NCI-H146 treated with DMSO at 0.1 percent for 48 hours (cell line): ENCODE measurements at regions not wholly inside any gene's neighbourhood (a gene's known extent, or its start where the extent isn't known, plus 50 kb on each side); places are given as distances from the start of the nearest gene placed in this dataset.

Experiments
- DNase-seq: peaks from one replicate; lab custom pipeline; 2025; ENCODE audit not compliant: unreplicated experiment; lab: John Stamatoyannopoulos, UW

DNA sequence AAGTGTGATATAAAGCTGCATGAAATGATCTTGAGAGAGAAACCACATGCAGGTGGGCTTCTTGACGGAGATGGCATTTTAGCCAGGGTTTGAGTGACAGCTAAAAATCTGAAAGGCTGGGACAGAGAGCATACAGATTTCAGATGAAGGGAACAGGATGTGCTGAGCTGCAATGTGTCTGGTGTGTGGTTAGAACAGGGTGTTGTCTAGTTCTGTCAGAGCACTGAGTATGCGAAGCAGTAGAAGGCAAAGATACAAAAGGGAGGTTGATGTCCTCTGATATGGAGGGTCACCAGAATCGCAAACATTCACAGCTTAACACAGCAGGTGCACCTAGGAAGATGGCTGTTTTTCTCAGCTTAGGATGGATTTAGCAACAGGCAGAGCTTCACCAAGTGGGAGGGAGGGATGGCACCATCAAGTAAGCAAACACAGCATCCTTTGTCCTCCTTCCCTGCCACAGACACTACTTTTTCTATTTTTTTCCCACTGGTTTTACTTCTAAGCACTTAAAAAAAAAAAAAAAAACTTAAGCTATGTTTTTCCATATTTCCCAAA lies 182.5 kb downstream of the TMX3 start:
- DNase-seq = no peak

DNA sequence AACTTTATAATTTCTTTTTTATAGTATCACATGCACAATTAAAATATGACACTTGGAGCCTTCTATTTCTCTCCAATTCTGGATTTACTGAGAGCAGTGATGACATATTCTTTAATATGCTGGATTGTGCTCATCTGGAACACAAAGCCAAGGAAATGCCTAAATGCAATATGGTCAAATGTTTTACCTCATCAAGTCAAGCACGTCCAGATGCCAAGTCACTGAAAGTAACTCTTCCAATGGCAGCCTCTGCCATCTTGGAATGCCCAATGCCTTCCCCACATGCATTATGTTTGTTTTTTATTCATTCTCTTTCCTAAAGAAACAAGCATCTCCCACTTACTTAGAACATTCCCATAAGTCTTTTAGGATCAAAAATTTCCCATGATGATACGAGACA lies 189.8 kb downstream of the TMX3 start:
- DNase-seq = no peak

DNA sequence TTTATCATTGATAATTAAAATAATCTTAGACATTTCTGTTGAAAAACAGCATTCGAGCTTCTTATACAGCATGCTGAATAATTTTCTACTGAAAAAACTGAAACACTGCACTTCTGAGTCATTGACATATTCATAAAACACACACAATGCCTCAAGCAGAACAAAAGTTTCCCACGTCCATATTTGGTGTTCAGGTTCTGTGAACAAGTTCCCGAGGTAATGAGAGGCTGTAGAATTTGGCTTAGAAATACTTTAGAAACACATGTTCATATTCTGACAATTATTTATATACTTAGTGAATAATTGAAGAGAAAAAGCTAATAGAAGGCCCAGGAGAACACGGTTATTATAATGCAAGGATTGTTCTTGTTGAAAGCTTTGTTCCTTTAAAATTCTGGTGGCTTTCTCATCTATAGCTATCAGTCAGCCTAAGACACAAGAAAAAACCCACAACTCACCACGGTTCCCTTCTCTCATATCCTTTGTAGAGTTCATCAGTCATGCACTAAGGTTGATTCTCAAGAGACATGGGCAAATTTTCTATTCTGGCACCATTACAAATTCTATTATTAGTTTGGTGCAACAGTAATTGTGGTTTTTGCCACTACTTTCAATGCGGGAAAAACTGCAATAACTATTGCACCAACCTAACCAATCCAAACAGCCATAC lies 194.4 kb downstream of the TMX3 start:
- no peak for DNase-seq

DNA sequence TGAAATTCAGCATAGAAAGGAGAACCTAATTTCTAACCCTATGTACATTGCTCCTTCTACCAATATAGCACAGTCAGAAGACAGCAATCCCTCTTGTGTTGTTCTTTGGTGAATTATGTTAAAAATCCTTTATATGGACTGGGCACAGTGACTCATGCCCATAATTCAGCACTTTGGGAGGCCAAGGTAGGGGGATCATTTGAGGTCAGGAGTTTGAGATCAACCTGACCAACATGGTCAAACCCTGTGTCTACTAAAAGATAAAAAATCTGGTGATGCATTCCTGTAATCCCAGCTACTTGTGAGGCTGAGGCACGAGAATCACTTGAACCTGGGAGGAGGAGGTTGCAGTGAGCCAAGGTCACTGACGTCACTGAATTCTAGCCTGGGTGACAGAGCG lies 195.6 kb downstream of the TMX3 start:
- DNase-seq = no peak

DNA sequence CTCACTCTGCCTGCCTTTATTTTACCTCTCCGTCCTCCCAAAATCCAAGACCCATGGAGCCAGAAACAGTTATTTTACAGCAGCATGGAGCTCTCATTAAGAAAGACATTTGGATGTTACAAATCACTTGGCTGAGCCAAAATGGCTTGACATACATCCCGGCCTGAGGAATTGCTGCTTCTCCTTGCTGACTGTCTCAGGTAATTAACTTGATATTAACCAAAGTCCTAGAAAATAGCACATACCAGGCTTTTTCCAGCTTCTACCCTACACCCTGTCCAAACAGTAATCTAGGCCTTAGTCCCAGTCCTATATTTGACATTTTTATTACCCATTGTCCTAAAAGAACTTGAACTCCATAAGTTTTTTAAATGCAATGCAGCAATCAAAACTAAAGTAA lies 205.0 kb downstream of the TMX3 start:
- DNase-seq = no peak

DNA sequence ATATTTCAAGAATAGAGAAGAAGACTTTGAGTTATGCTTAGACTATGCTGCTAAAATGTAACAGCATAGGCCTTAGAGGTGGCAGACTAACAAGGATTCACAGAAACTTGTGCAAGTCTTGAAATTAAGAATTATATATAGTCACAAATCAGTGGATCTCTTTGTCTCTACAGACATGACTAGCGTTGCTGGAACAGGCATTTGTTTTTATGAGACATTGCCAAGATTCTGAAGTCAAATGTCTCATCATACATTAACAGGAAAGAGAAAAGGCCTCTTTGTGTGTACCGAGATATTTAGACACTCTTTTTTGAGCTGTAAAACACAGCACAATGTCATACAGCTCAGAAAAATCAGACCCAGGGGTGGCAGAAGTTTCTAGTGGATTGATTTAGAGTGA lies 207.1 kb downstream of the TMX3 start:
- DNase-seq = no peak

DNA sequence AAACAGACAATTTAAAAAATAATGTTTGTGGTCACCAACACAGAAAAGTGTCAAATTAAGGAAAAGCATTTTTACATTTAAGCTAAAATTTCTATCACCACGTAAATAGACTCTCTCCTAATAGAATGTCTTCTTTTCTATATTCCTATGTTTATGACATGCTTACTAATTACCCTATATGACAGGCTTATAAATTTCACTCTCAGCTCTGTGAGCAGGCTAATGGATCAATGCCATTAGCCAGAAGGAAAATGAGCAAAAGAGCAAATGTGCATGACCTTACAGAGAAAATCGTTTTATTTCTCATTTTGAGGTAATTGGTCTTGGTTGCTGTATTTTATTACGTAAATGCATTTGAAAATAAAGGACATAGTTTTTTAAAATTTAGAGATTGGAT lies 209.7 kb downstream of the TMX3 start:
- no peak for DNase-seq

DNA sequence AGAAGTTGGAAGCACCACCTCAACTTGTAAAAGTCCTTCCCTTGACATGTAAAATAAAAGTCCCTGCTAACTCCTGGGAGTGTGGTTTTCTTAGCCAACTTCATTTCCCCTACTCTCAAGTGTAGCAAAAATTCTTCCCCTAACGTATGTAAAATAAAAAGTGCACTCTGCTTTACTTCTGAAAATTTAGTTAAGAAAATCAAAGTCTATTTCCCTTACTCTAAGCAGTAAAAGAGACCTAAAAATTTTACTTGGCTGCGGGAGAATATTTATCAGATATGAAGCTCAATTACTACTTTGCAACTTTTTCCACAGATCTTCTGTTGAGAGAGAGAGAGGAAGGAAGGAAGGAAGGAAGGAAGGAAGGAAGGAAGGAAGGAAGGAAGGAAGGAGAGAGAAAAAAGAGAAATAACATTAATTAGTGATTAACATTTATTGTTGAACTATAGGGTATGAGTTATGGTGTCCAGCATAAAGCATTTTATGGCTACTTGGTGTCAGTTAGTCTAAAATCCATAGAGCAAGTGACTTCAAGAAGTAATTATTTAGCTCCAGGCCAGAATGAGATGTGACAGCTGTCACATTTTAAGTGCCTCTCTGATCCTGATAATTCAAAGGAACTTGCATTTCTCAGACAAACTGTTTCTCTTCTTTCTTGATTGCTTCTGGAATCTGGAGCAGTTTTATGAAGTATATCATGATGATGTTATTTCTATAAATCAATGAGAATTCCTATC lies 210.3 kb downstream of the TMX3 start:
- no peak for DNase-seq

DNA sequence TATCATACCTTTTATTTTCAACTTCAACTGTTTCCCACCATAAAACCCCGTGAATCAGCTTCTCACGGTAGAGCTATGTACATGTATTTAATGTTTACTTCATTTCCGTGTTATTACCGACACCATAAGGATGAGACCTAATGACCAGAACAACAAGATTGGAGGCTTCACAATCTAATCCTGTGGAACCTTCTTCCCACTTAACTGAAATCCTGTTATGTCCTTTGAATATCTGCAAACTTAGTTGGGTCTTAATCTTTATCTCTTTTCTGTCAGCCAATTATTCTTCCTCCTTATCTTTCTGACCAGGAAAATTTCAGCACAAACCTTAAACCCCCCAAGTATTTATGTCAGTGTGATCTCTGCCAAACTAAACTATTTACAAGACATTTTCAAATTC lies 214.4 kb downstream of the TMX3 start:
- no peak for DNase-seq

DNA sequence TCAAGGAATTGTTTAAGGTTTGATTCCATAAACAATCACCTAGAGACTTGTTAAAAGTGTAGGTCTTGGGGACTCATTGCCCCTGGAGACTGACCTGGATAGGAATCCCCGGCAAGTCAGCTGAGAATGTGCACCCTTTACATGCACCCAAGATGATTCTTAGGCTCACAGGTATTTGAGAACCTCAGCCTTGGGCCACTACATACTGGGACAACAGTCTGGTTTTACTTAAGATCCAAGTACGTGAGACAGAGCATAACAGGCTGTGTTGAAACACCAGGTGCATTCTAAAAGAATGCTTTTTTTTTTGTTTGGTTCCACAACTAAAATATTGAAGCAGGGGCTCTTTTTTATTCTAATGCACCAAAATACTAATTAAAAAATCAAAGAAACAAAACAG lies 215.8 kb downstream of the TMX3 start:
- no peak for DNase-seq

DNA sequence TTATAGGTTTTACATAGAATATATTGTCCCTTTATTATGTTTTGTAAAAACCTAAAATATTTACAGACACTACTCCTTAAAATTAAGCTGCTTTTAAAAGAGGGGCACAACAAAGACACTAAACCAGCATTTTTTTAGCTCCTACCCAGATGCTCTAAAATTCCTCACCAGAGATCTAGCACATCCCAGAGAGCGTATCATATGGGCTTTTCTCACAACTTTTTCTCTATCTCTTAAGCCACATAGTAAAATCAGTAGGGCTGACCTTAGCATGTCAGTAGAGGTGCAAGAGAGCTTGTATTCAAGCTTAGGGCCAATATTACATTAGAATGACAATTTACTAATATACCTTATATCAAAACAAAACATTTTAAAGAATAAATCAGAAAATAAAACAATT lies 216.3 kb downstream of the TMX3 start:
- no peak for DNase-seq

DNA sequence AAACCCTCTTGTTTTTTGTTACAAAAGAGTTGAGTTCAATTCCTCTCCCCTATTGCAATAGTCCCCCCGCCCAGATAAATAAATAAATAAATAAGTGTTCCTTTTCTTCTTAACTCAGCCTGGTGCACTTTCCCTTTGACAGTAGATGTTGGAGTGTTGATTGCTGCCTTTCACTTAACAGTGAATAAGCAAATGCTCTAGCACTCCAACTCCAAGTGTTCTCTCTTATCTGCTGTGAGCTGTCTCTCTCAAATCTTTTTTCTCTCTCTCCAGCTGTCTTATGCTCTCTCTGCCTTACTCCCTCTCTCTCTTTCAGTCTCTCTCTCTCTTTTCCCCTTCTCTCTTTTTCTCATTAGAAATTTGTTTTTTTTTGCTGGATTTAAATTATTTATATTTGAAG lies 216.7 kb downstream of the TMX3 start:
- DNase-seq = no peak

DNA sequence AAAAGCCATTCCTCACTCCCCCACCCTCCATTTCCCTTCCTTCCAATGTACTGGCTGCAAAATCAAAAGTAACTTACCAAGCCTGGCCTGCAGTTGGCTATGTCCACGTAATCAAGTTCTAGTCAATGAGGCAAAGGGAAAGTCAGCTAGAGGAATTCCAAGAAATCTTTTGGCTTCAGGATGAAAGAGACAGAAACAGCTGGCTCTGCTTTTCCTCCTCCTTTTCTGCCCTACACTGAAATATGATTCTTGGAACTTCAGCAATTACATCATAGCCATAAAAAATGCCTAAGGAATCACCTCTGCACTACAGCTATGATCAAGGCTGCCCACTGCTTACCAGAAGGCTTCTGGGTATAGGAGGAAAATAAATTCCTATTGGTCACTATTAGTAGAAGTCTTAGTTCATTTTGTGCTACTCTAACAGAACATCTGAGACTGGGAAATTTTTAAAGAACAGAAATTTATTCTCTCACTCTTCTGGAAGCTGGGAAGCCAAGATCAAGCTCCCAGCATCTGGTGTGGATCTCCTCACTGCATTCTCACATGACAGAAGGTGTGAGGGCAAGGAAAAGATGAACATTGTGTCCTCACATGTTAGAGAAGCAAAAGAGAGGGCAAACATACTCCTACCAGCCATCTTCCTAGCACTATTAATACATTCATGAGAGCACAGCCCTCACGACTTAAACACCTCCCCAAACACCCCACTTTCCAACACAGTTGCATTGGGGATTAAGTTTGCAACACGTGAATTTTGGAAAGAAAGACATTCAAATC lies 219.9 kb downstream of the TMX3 start:
- no peak for DNase-seq

DNA sequence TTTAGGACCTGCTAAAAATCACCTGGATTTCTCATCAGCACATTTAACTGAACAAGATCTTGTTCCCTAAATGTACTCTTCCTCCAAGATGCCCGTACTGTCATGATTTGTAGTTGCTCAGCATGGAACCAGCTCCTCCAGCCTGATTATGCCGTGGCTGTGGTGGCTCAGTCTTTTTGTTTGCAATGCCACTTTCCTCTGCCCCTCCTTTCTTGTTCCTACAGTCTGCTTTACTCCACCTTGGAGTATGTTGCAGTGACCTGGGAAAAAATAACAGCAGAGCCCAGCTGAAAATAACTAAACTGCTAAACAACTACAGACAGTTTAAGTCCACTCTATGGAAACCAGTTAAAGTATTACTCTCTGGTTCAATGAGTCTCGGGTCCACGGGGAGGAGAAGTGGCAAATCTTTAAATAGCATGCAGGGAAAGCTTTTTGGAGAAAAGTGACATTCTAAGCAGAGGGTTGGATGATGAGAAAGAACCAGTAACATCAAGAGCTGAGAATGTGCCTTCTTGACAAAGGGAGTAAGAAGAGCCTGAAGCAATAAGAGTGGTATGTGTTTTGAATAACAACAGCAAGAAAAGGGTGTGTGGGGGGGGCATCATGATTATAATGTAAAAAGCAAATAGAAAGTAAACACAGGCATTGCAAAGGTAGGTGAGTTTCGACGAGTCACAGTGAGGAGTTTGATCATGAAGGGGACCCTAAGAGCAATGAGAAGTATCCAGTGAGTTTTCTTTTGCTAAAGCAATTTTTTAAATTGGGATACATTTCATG lies 225.7 kb downstream of the TMX3 start:
- no peak for DNase-seq

DNA sequence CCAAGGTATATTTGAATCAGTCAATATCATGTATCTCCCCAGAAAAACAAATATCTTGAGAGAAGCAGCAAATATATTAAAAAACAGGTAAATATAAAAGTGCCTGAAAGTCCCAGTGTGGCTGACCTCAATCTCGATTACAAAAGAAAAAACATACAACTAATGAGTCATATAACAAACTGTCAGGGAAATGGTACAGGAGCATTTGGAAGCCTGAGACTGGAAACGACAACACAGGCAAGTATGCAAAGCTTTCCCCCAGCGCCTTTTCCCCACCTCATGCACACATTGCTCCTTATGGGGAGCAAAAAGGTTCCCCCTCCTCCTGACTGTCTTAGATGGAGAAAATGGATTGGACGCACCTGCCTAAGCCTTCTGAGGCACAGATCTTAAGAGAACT lies 230.7 kb downstream of the TMX3 start:
- DNase-seq = no peak

DNA sequence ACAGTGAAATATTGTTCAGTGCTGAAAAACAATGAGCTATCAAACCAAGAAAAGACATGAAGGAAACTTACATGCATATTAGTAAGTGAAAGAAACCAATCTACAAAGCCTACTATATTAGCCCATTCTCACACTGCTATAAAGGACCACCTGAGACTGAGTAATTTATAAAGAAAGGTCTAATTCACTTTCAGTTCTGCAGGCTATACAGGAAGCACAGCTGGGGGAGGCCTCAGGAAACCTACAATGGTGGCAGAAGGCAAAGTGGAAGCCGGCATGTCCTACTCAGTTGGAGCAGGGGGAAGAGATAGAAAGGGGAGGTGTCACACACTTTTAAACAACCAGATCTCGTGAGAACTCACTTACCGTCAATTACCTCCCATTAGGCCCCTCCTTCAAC lies 232.1 kb downstream of the TMX3 start:
- no peak for DNase-seq

DNA sequence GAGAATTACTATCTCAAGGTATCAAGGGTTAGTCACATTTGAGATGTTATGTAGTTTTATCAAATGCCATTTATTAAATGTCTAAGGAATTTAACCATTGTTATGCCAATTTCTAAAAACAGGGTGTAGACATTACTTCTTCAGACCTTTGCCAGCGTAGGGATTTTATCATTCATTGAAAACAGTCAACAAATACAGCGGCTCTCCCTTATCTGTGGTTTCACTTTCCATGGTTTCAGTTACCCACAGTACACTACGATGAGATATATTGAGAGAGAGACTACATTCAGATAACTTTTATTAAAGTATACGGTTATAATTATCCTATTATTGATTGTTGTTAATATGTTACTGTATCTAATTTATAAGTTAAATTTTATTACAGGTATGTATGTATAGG lies 234.7 kb downstream of the TMX3 start:
- no peak for DNase-seq

DNA sequence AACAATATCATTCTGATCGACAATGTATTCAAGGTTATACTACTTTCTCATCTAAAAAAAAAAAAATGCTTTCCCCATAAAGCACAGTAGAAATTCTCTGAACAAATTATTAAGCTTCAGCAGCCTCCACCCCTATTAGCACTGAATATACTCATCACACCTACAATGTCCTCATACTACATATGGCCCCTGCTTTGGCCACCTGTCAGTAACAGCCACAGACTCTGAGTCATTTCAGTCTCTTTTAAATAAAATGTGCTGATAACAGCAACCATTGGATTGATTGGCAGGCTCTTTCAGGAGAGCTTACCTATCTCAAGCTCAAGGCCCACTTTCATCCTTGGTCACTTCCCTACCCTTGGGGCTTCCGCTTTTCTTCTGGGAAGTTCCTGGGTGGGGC lies 236.7 kb downstream of the TMX3 start:
- DNase-seq = no peak

DNA sequence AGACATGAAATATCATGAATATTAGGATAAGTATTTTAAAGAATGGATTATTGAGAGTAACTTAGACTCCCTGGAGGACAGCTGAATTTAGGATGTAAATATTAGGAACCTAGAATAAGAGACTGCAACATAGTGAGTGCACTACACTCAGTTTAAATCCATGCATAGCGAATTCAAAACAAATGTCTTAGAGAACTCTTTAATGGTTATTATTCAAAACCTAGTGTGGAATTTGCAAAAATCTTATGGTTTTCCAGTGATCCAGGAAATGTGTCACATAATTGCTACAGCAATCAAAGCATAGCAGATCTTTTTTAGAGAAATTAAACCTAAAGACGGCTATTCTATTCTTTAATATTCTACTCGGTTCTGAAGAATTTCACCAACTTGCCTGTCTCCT lies 239.0 kb downstream of the TMX3 start:
- DNase-seq = no peak

DNA sequence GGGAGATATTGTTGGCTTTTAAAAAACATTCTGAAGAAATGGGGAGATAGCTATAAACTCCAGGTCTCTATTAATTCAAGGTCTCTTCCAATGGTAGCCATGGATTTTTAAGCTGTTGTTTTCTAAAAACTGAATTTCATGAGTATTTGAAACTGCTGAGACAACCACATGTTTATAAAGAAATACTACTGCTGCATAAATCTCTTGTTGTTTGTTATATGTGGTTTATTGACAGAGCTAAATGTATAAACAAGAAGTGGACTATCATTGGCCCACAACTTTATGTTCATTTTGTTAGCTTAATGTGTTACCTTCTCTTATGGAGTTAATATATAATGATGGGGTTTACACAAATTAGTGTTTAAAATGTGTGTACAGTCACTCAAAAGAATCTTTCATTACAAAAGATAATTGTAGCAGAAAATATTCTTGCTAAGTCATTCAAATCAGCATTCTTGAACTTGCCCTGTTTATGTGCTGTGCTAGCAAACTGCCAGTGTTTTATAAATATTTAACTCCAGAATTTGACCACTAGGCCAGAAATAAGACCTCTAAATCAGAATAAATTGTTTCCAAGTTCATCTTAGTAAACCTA lies 242.1 kb downstream of the TMX3 start:
- no peak for DNase-seq
